ENCODE measurements at regions not wholly inside any gene's neighbourhood (a gene's known extent, or its start where the extent isn't known, plus 50 kb on each side); places are given as distances from the start of the nearest gene placed in this dataset.
"Not testable (repeated sequence)": the region's sequence is repeated elsewhere in the genome, so short reads cannot be mapped to it uniquely, and the experiment has no call there.

DNA sequence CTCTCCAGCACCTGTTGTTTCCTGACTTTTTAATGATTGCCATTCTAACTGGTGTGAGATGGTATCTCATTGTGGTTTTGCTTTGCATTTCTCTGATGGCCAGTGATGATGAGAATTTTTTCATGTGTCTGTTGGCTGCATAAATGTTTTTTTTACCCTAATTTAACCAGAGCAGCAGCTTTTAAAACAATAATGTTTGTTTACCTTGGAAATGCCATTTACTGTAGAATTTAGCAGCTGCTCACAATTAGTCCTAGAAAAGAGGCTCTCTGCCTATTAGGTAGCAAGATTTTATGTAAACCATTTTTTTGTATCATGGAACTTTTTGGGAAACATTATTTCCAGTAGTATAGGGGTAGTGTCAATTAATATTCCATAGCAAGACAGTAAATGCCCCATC is 761.4 kb downstream of the ZNF385D start:
- TF ChIP-seq POLR2A (IDR thresholded peaks at IDR 0.05): not testable (repeated sequence)
- TF ChIP-seq, protein P1, sequence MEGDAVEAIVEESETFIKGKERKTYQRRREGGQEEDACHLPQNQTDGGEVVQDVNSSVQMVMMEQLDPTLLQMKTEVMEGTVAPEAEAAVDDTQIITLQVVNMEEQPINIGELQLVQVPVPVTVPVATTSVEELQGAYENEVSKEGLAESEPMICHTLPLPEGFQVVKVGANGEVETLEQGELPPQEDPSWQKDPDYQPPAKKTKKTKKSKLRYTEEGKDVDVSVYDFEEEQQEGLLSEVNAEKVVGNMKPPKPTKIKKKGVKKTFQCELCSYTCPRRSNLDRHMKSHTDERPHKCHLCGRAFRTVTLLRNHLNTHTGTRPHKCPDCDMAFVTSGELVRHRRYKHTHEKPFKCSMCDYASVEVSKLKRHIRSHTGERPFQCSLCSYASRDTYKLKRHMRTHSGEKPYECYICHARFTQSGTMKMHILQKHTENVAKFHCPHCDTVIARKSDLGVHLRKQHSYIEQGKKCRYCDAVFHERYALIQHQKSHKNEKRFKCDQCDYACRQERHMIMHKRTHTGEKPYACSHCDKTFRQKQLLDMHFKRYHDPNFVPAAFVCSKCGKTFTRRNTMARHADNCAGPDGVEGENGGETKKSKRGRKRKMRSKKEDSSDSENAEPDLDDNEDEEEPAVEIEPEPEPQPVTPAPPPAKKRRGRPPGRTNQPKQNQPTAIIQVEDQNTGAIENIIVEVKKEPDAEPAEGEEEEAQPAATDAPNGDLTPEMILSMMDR (IDR thresholded peaks at IDR 0.05): not testable (repeated sequence)
